GM13976 (cell line): ENCODE measurements at regions not wholly inside any gene's neighbourhood (a gene's known extent, or its start where the extent isn't known, plus 50 kb on each side); places are given as distances from the start of the nearest gene placed in this dataset.

Experiments
- DNase-seq: peaks from one replicate; pipeline ENCODE4 v3.0.0; 2012; ENCODE audit warnings: low spot score
- in situ Hi-C: fragments of 300-500 bp; cut with MboI; formaldehyde crosslinking; loops from one replicate; pipeline ENCODE4 v1.12.0; 2022; ENCODE audit warnings: low sequenced_read_pairs, mixed read lengths, inconsistent platforms; ENCODE audit not compliant: unreplicated experiment
- TF ChIP-seq, protein P1 (sequence below): IDR thresholded peaks from 2 replicates; pipeline ENCODE4 v1.5.1; 2012; ENCODE audit warnings: borderline replicate concordance, mild to moderate bottlenecking; ENCODE audit not compliant: insufficient read depth; ENCODE audit errors: extremely low read depth, missing control alignments, control extremely low read depth

- TF ChIP-seq, protein P1, sequence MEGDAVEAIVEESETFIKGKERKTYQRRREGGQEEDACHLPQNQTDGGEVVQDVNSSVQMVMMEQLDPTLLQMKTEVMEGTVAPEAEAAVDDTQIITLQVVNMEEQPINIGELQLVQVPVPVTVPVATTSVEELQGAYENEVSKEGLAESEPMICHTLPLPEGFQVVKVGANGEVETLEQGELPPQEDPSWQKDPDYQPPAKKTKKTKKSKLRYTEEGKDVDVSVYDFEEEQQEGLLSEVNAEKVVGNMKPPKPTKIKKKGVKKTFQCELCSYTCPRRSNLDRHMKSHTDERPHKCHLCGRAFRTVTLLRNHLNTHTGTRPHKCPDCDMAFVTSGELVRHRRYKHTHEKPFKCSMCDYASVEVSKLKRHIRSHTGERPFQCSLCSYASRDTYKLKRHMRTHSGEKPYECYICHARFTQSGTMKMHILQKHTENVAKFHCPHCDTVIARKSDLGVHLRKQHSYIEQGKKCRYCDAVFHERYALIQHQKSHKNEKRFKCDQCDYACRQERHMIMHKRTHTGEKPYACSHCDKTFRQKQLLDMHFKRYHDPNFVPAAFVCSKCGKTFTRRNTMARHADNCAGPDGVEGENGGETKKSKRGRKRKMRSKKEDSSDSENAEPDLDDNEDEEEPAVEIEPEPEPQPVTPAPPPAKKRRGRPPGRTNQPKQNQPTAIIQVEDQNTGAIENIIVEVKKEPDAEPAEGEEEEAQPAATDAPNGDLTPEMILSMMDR, result no peak
- DNase-seq, result no peak
- in situ Hi-C loops, result no loop called here
Observed at GRCh38 chr2:239500574-239501550, 100.0 kb upstream of the HDAC4 start.

- DNase-seq, result no peak
- in situ Hi-C loops, result no loop called here
- TF ChIP-seq, protein P1, result no peak
Observed at GRCh38 chr2:239499726-239500573, 99.1 kb upstream of the HDAC4 start.

GRCh38 chr2:239498981-239499634, 98.3 kb upstream of the HDAC4 start:
- DNase-seq, result no peak
- in situ Hi-C loops, result no loop called here
- TF ChIP-seq, protein P1, result no peak

DNA sequence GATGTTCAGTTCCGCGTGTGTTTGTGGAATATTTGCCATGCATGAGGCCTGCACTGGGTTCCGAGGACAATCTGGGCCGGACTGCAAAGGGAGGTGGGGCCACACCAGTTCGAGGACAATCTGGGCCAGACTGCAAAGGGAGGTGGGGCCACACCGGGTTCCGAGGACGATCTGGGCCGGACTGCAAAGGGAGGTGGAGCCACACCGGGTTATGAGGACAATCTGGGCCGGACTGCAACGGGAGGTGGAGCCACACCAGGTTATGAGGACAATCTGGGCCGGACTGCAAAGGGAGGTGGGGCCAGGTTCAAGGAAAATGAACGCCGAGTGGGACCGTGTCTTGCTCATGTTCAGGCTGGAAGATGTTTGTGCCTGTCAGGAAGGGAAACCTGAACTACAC, 97.8 kb upstream of the HDAC4 start:
- no peak for DNase-seq

GRCh38 chr2:239496700-239497099, 95.9 kb upstream of the HDAC4 start:
- no peak for DNase-seq
- TF ChIP-seq, protein P1, result no peak
- in situ Hi-C loops, result no loop called here

More for the DNA sequence above, 97.8 kb upstream of the HDAC4 start:
- in situ Hi-C loops, result no loop called here
- TF ChIP-seq, protein P1, result no peak

GRCh38 chr2:239495791-239496233, 95.0 kb upstream of the HDAC4 start:
- no peak for DNase-seq
- TF ChIP-seq, protein P1, result no peak
- in situ Hi-C loops, result no loop called here
